HCT116 (cell line): ENCODE measurements at regions not wholly inside any gene's neighbourhood (a gene's known extent, or its start where the extent isn't known, plus 50 kb on each side); places are given as distances from the start of the nearest gene placed in this dataset.

ENCODE experiments used
- ATAC-seq: fragments of 200-7000 bp; cut with Tn5 transposase; 2 replicates; pipeline ENCODE4 v1.9.1; 2020; ENCODE audit warnings: mild to moderate bottlenecking, moderate library complexity
- BruUV-seq: library from RNA; stranded (reverse); fragments of 400-500 nt; replicated peaks from 2 replicates; lab custom pipeline; 2021; lab: Mats Ljungman, UMichigan
- CTCF ChIA-PET: fragments of 300-600 bp; sonication (Branson Sonifier 250); formaldehyde crosslinking; loops from one replicate; lab custom pipeline; 2021; ENCODE audit warnings: antibody characterized with exemption; lab: Charles Lee
- POLR2A ChIA-PET: fragments of 300-600, 350-600 bp; sonication (Branson Sonifier 250); formaldehyde crosslinking; loops from one replicate; lab custom pipeline; 2021; ENCODE audit warnings: antibody characterized with exemption; lab: Charles Lee
- RAD21 ChIA-PET, 2 experiments: fragments of 300-600 bp; sonication (Branson Sonifier 250); formaldehyde crosslinking; loops; one replicate each; lab custom pipeline; 2023; ENCODE audit warnings: low total read pairs in 2 of 2; ENCODE audit not compliant: uncharacterized antibody in 2 of 2, unreplicated experiment in 2 of 2, low non-redundant PET in 1 of 2; lab: Charles Lee
- DNase-seq: peaks from one replicate; pipeline ENCODE4 v3.0.0-alpha.2; 2010; ENCODE audit warnings: low read depth, low spot score
- H2AFZ ChIP-seq: fragments of 200-600 bp; shearing (Covaris generic), sonication (generic); 2 replicates; pipeline ENCODE4 v1.6.1; 2017; ENCODE audit warnings: low read depth, mixed run types, mixed read lengths, antibody characterized with exemption, low read length; ENCODE audit not compliant: poor library complexity, severe bottlenecking
- H3K27ac ChIP-seq: 2 replicates; pipeline ENCODE4 v1.5.1; 2012; ENCODE audit warnings: low read depth, low read length
- H3K27me3 ChIP-seq: fragments of 200-600 bp; sonication (generic); 2 replicates; pipeline ENCODE4 v1.6.1; 2016; ENCODE audit warnings: mixed run types, low read length, mixed read lengths; ENCODE audit not compliant: insufficient read depth
- H3K36me3 ChIP-seq, 2 experiments: fragments of 200-500 bp in 1 of 2; fragments of 200-600 bp in 1 of 2; sonication (Bioruptor generic) in 1 of 2; sonication (generic) in 1 of 2; 2 replicates each; pipeline versions ENCODE4 v1.5.1 to v1.6.1; 2014 to 2016; ENCODE audit warnings: low read length in 2 of 2, inconsistent platforms in 1 of 2, mixed read lengths in 1 of 2, mixed run types in 1 of 2; ENCODE audit not compliant: insufficient read depth in 2 of 2, control insufficient read depth in 1 of 2
- H3K4me1 ChIP-seq, 2 experiments: fragments of 200-600 bp in 1 of 2; sonication (generic) in 1 of 2; 2 replicates each; pipeline versions ENCODE4 v1.5.1 to v1.6.1; 2012 to 2017; ENCODE audit warnings: low read length in 2 of 2, inconsistent platforms in 1 of 2, mild to moderate bottlenecking in 1 of 2, mixed read lengths in 1 of 2, mixed run types in 1 of 2, moderate library complexity in 1 of 2; ENCODE audit not compliant: insufficient read depth in 2 of 2, control insufficient read depth in 1 of 2
- H3K4me2 ChIP-seq: fragments of 200-600 bp; sonication (generic); 2 replicates; pipeline ENCODE4 v1.6.1; 2017; ENCODE audit warnings: mixed run types, low read length, mixed read lengths
- H3K4me3 ChIP-seq, 2 experiments: fragments of 200-600 bp in 1 of 2; sonication (generic) in 1 of 2; replicated peaks in 1 of 2; 2 replicates each; pipeline ENCODE4 v1.5.1; 2011 to 2016; ENCODE audit warnings: low read length in 2 of 2, control low read depth in 1 of 2, low read depth in 1 of 2, mild to moderate bottlenecking in 1 of 2, mixed read lengths in 1 of 2, mixed run types in 1 of 2
- H3K79me2 ChIP-seq: fragments of 200-600 bp; sonication (generic); 2 replicates; pipeline ENCODE4 v1.6.1; 2017; ENCODE audit warnings: mild to moderate bottlenecking, mixed run types, low read length, moderate library complexity, mixed read lengths; ENCODE audit not compliant: insufficient read depth
- H3K9ac ChIP-seq: fragments of 200-600 bp; sonication (generic); 2 replicates; pipeline ENCODE4 v1.6.1; 2016; ENCODE audit warnings: low read length, mixed read lengths
- H3K9me2 ChIP-seq: fragments of 200-600 bp; sonication (generic), shearing (Covaris generic); 2 replicates; pipeline ENCODE4 v1.6.1; 2017; ENCODE audit warnings: mixed run types, mild to moderate bottlenecking, moderate library complexity; ENCODE audit not compliant: insufficient read depth
- H3K9me3 ChIP-seq, 2 experiments: fragments of 200-500 bp in 1 of 2; fragments of 200-600 bp in 1 of 2; sonication (Bioruptor generic) in 1 of 2; sonication (generic) in 1 of 2; 2 replicates each; pipeline ENCODE4 v1.6.1; 2014 to 2017; ENCODE audit warnings: low read length in 2 of 2, mixed read lengths in 2 of 2, inconsistent platforms in 1 of 2, low read depth in 1 of 2, mild to moderate bottlenecking in 1 of 2, mixed run types in 1 of 2, moderate library complexity in 1 of 2; ENCODE audit not compliant: control insufficient read depth in 1 of 2, insufficient read depth in 1 of 2
- H4K20me1 ChIP-seq: fragments of 200-600 bp; sonication (generic), shearing (Covaris generic); 2 replicates; pipeline ENCODE4 v1.6.1; 2017; ENCODE audit warnings: mixed run types, mild to moderate bottlenecking, moderate library complexity; ENCODE audit not compliant: insufficient read depth
- CTCF ChIP-seq, 3 experiments: fragments of 200-600 bp in 1 of 3; sonication (generic) in 1 of 3; IDR thresholded peaks in 2 of 3; conservative IDR thresholded peaks in 1 of 3; 2 replicates each; pipeline ENCODE4 v1.5.1; 2012 to 2017; ENCODE audit warnings: low read depth in 2 of 3, low read length in 2 of 3, antibody characterized with exemption in 1 of 3, borderline replicate concordance in 1 of 3, control low read depth in 1 of 3, mild to moderate bottlenecking in 1 of 3, mixed read lengths in 1 of 3, mixed run types in 1 of 3, moderate library complexity in 1 of 3; ENCODE audit not compliant: insufficient read depth in 1 of 3
- POLR2A ChIP-seq: IDR thresholded peaks from 2 replicates; pipeline ENCODE4 v1.7.0; 2011; ENCODE audit warnings: borderline replicate concordance; ENCODE audit not compliant: insufficient read depth, insufficient read length; ENCODE audit errors: extremely low read depth
- SIN3A ChIP-seq: IDR thresholded peaks from 2 replicates; pipeline ENCODE4 v1.6.1; 2012; ENCODE audit warnings: low read depth
- SP1 ChIP-seq: IDR thresholded peaks from 2 replicates; pipeline ENCODE4 v1.6.1; 2012; ENCODE audit warnings: low read depth
- TCF7L2 ChIP-seq: IDR thresholded peaks from 2 replicates; pipeline ENCODE4 v1.7.0; 2011; ENCODE audit warnings: borderline replicate concordance, inconsistent platforms; ENCODE audit not compliant: insufficient read depth, insufficient read length; ENCODE audit errors: extremely low read depth
- YY1 ChIP-seq: IDR thresholded peaks from 2 replicates; pipeline ENCODE4 v1.6.1; 2011; ENCODE audit warnings: low read length, low read depth, moderate library complexity, mild to moderate bottlenecking; ENCODE audit not compliant: insufficient replicate concordance; ENCODE audit errors: extremely low read depth
- ZBTB33 ChIP-seq: IDR thresholded peaks from 2 replicates; pipeline ENCODE4 v1.6.1; 2011; ENCODE audit warnings: mild to moderate bottlenecking, low read length, moderate library complexity; ENCODE audit not compliant: insufficient replicate concordance; ENCODE audit errors: extremely low read depth
- ZFX ChIP-seq: fragments of 450-650 bp; IDR thresholded peaks from 2 replicates; pipeline ENCODE4 v1.6.1; 2017
- ZNF274 ChIP-seq: fragments of 200-500 bp; sonication (Bioruptor generic); IDR thresholded peaks from 2 replicates; pipeline ENCODE4 v1.6.1; 2014; ENCODE audit warnings: mild to moderate bottlenecking, low read depth, low read length, inconsistent platforms
- intact Hi-C: fragments of 100-400 bp; cut with micrococcal nuclease; formaldehyde crosslinking; loops from 2 replicates; pipeline ENCODE4 v1.10.0; 2022

GRCh38 chr11:116193321-116194131 lies 579.3 kb downstream of the BUD13 start:
- no peaks in the 10 kb centered on the region for H3K9me3 ChIP-seq
- no TSS peak for BruUV-seq
- ChIA-PET POLR2A (no interaction called here), CTCF (no interaction called here), RAD21 (no interaction called here)
- intact Hi-C loops: no loop called here
- no peaks in the 10 kb centered on the region for H3K9me2 ChIP-seq
- DNase-seq (no peak), ATAC-seq (no peak)
- no peak overlapping the region for H2AFZ ChIP-seq
- no peak overlapping the region for H3K9ac ChIP-seq
- H3K4me1 ChIP-seq: no peaks in the 10 kb centered on the region
- peaks cover 10% of the 10 kb centered on the region; the same call in 1 of the 2 replicates for H3K27me3 ChIP-seq
- TF ChIP-seq SIN3A (no peak), YY1 (no peak), ZFX (no peak), CTCF (IDR thresholded peaks at IDR 0.05 in 2 of 3, conservative IDR thresholded peaks at IDR 0.05 in 1 of 3; ENCODE audit: borderline replicate concordance in 1 of 3, insufficient read depth in 1 of 3, low read depth in 2 of 3, low read length in 2 of 3) (no peak), TCF7L2 (no peak), SP1 (no peak), ZBTB33 (no peak), ZNF274 (no peak), POLR2A (no peak)
- H3K4me2 ChIP-seq: no peak overlapping the region
- H3K36me3 ChIP-seq: no peaks in the 10 kb centered on the region
- H4K20me1 ChIP-seq: no peaks in the 10 kb centered on the region
- no peak overlapping the region for H3K27ac ChIP-seq
- H3K4me3 ChIP-seq: no peak overlapping the region
- H3K79me2 ChIP-seq: no peaks in the 10 kb centered on the region
